C4-2B (cell line): ENCODE measurements at regions not wholly inside any gene's neighbourhood (a gene's known extent, or its start where the extent isn't known, plus 50 kb on each side); places are given as distances from the start of the nearest gene placed in this dataset.

Experiments used
- CTCF ChIP-seq: fragments of 450-650 bp; conservative IDR thresholded peaks from 2 replicates; pipeline ENCODE4 v1.5.1; 2017; ENCODE audit warnings: mild to moderate bottlenecking
- ZFX ChIP-seq: fragments of 450-650 bp; IDR thresholded peaks from 2 replicates; pipeline ENCODE4 v1.6.1; 2017

- TF ChIP-seq CTCF (no peak), ZFX (no peak)
Observed at GRCh38 chr9:7363777-7364477, 435.7 kb downstream of the DMAC1 start.
